H9 (cell line): ENCODE measurements at regions not wholly inside any gene's neighbourhood (a gene's known extent, or its start where the extent isn't known, plus 50 kb on each side); places are given as distances from the start of the nearest gene placed in this dataset.

Experiments
- DNase-seq: peaks from one replicate; pipeline ENCODE4 v3.0.0-alpha.2; 2017
- H2AFZ ChIP-seq: one replicate; pipeline ENCODE4 v1.6.1; 2013; ENCODE audit warnings: mild to moderate bottlenecking, low read length, control low read depth, moderate library complexity
- H2AK5ac ChIP-seq: 2 replicates; pipeline ENCODE4 v1.6.1; 2013; ENCODE audit warnings: low read length, control low read depth, mixed read lengths; ENCODE audit not compliant: insufficient read length
- H2BK120ac ChIP-seq: one replicate; pipeline ENCODE4 v1.6.1; 2013; ENCODE audit warnings: low read depth, mild to moderate bottlenecking, low read length, control low read depth, inconsistent platforms; ENCODE audit not compliant: poor library complexity, severe bottlenecking
- H2BK12ac ChIP-seq: 2 replicates; pipeline ENCODE4 v1.6.1; 2013; ENCODE audit warnings: low read length, control low read depth, mixed read lengths, low read depth; ENCODE audit not compliant: insufficient read length
- H2BK15ac ChIP-seq: 2 replicates; pipeline ENCODE4 v1.6.1; 2013; ENCODE audit warnings: low read depth, low read length, control low read depth
- H2BK20ac ChIP-seq: one replicate; pipeline ENCODE4 v1.6.1; 2013; ENCODE audit warnings: low read depth, mild to moderate bottlenecking, low read length, control low read depth, inconsistent platforms; ENCODE audit not compliant: poor library complexity, severe bottlenecking
- H2BK5ac ChIP-seq: 2 replicates; pipeline ENCODE4 v1.6.1; 2013; ENCODE audit warnings: low read length, control low read depth, mixed read lengths; ENCODE audit not compliant: insufficient read length
- H3K14ac ChIP-seq: 2 replicates; pipeline ENCODE4 v1.6.1; 2013; ENCODE audit warnings: low read length, control low read depth; ENCODE audit not compliant: insufficient read depth
- H3K18ac ChIP-seq: 2 replicates; pipeline ENCODE4 v1.6.1; 2013; ENCODE audit warnings: low read depth, mild to moderate bottlenecking, mixed read lengths, low read length, control low read depth; ENCODE audit not compliant: insufficient read length
- H3K23ac ChIP-seq: 2 replicates; pipeline ENCODE4 v1.6.1; 2013; ENCODE audit warnings: low read length, control low read depth, mixed read lengths, low read depth; ENCODE audit not compliant: insufficient read length
- H3K23me2 ChIP-seq: 2 replicates; pipeline ENCODE4 v1.6.1; 2013; ENCODE audit warnings: low read depth, mild to moderate bottlenecking, mixed read lengths, low read length, control low read depth; ENCODE audit not compliant: insufficient read length, poor library complexity, severe bottlenecking
- H3K27ac ChIP-seq: 2 replicates; pipeline ENCODE4 v1.5.1; 2013; ENCODE audit warnings: low read length, control low read depth, mixed read lengths, low read depth; ENCODE audit not compliant: insufficient read length
- H3K27me3 ChIP-seq: 2 replicates; pipeline ENCODE4 v1.6.1; 2013; ENCODE audit warnings: low read length, control low read depth, inconsistent platforms; ENCODE audit not compliant: insufficient read depth
- H3K4ac ChIP-seq: 2 replicates; pipeline ENCODE4 v1.6.1; 2013; ENCODE audit warnings: low read depth, mild to moderate bottlenecking, control low read depth, inconsistent platforms, low read length, moderate library complexity
- H3K4me1 ChIP-seq: 2 replicates; pipeline ENCODE4 v1.6.1; 2013; ENCODE audit warnings: low read length, control low read depth, inconsistent platforms; ENCODE audit not compliant: insufficient read depth
- H3K4me2 ChIP-seq: 2 replicates; pipeline ENCODE4 v1.6.1; 2013; ENCODE audit warnings: low read length, control low read depth, mixed read lengths; ENCODE audit not compliant: insufficient read length, insufficient read depth
- H3K56ac ChIP-seq: 2 replicates; pipeline ENCODE4 v1.6.1; 2013; ENCODE audit warnings: low read depth, mild to moderate bottlenecking, mixed read lengths, low read length, control low read depth; ENCODE audit not compliant: insufficient read length
- H3K79me1 ChIP-seq: 2 replicates; pipeline ENCODE4 v1.6.1; 2013; ENCODE audit warnings: low read depth, mild to moderate bottlenecking, moderate library complexity, low read length, control low read depth, inconsistent platforms; ENCODE audit not compliant: insufficient read depth, poor library complexity, severe bottlenecking
- H3K79me2 ChIP-seq: 2 replicates; pipeline ENCODE4 v1.6.1; 2013; ENCODE audit warnings: low read length, control low read depth, inconsistent platforms; ENCODE audit not compliant: insufficient read depth
- H3K9ac ChIP-seq: 2 replicates; pipeline ENCODE4 v1.6.1; 2013; ENCODE audit warnings: low read length, control low read depth, mixed read lengths; ENCODE audit not compliant: insufficient read length; ENCODE audit errors: extremely low read depth
- H3K9me3 ChIP-seq: one replicate; pipeline ENCODE4 v1.6.1; 2013; ENCODE audit warnings: low read depth, low read length, inconsistent platforms; ENCODE audit not compliant: control insufficient read depth
- H3T11ph ChIP-seq: one replicate; pipeline ENCODE4 v1.6.1; 2013; ENCODE audit warnings: mild to moderate bottlenecking, low read length, control low read depth, inconsistent platforms
- H4K20me1 ChIP-seq: one replicate; pipeline ENCODE4 v1.6.1; 2013; ENCODE audit not compliant: control insufficient read depth, insufficient read length, insufficient read depth
- H4K5ac ChIP-seq: 2 replicates; pipeline ENCODE4 v1.6.1; 2013; ENCODE audit warnings: low read depth, mild to moderate bottlenecking, mixed read lengths, low read length, control low read depth; ENCODE audit not compliant: insufficient read length
- H4K8ac ChIP-seq: replicated peaks from 2 replicates; pipeline ENCODE4 v1.6.1; 2013; ENCODE audit warnings: low read length, control low read depth, mixed read lengths, low read depth; ENCODE audit not compliant: insufficient read length
- H4K91ac ChIP-seq: 2 replicates; pipeline ENCODE4 v1.6.1; 2013; ENCODE audit warnings: low read depth, mild to moderate bottlenecking, moderate library complexity, mixed read lengths, low read length, control low read depth; ENCODE audit not compliant: insufficient read length
- H3K27ac Mint-ChIP-seq, 3 experiments: 2 replicates in 2 of 3; 3 replicates in 1 of 3; pipeline ENCODE4 v1.8.0; 2020 to 2021; ENCODE audit warnings: mixed read lengths in 3 of 3, mild to moderate bottlenecking in 1 of 3, moderate library complexity in 1 of 3
- H3K27me3 Mint-ChIP-seq: 2 replicates; pipeline ENCODE4 v1.8.0; 2021; ENCODE audit warnings: low read depth, mild to moderate bottlenecking, moderate library complexity, mixed read lengths
- H3K36me3 Mint-ChIP-seq, 3 experiments: 2 replicates in 2 of 3; 3 replicates in 1 of 3; pipeline ENCODE4 v1.8.0; 2020 to 2021; ENCODE audit warnings: low read depth in 3 of 3, mixed read lengths in 3 of 3; ENCODE audit not compliant: insufficient read depth in 1 of 3
- H3K4me1 Mint-ChIP-seq, 2 experiments: 2 replicates each; pipeline ENCODE4 v1.8.0; 2020; ENCODE audit warnings: mixed read lengths in 2 of 2
- H3K4me3 Mint-ChIP-seq, 2 experiments: 2 replicates in 1 of 2; 3 replicates in 1 of 2; pipeline ENCODE4 v1.8.0; 2020 to 2021; ENCODE audit warnings: mild to moderate bottlenecking in 2 of 2, mixed read lengths in 2 of 2, moderate library complexity in 1 of 2
- H3K9me3 Mint-ChIP-seq, 2 experiments: 2 replicates in 1 of 2; 3 replicates in 1 of 2; pipeline ENCODE4 v1.8.0; 2020; ENCODE audit warnings: mild to moderate bottlenecking in 2 of 2, mixed read lengths in 2 of 2, moderate library complexity in 1 of 2
- WGBS: extraction: QIAGEN DNeasy Blood & Tissue Kit; methylation state at CpG from one replicate; pipeline ENCODE4 v1.1.7; 2013; ENCODE audit warnings: missing lambda C conversion rate, low lambda C conversion rate, mixed read lengths; ENCODE audit not compliant: insufficient read length; ENCODE audit errors: extremely low coverage; 5-methylcytosine and 5-hydroxymethylcytosine counted together
- TF ChIP-seq, protein P1 (sequence below): fragments of 200-600 bp; sonication (generic); conservative IDR thresholded peaks from 3 replicates; pipeline ENCODE4 v1.8.0; 2021; ENCODE audit warnings: antibody characterized with exemption, mild to moderate bottlenecking

DNA sequence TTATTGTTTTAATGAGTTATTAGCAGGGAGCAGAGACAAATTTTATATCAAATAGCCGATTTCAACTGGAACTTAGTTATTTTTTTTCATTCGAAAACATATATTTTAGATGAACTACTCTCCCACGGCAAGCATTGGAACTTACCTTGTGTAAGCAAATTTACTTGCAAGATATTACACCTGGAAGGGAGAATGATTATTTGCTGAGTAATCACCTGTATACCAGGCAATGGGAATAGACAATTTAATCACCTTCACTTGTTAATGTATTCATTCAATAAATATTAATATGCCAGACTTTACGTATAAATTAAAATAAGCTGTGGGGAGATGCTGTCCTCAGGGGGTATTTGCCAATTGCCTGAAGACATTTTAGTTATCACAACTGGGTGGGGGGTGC, 1069.9 kb upstream of the CHAC2 start:
- Mint-ChIP-seq H3K4me3 (no peak overlapping the region), H3K4me1 (peaks cover 4 to 12% of the 10 kb centered on the region in 2 experiments), H3K9me3 (no peaks in the 10 kb centered on the region), H3K27ac (no peak overlapping the region), H3K36me3 (no peaks in the 10 kb centered on the region; a peak in 1 of 7 replicates), H3K27me3 (no peaks in the 10 kb centered on the region)
- H3K56ac ChIP-seq, result no peak overlapping the region
- no peak overlapping the region for H2AFZ ChIP-seq
- no peaks in the 10 kb centered on the region for H3K23me2 ChIP-seq
- DNase-seq, result no peak
- no peak overlapping the region for H3T11ph ChIP-seq
- H2BK20ac ChIP-seq, result no peak overlapping the region
- H3K79me2 ChIP-seq, result no peaks in the 10 kb centered on the region
- no peak overlapping the region for H4K5ac ChIP-seq
- no peak overlapping the region for H2BK12ac ChIP-seq
- no peak overlapping the region for H2BK120ac ChIP-seq
- H4K8ac ChIP-seq, result no peak overlapping the region
- H3K4ac ChIP-seq, result no peak overlapping the region
- no CpG with 5 or more reads among the region's 4 CpGs for WGBS
- H4K91ac ChIP-seq, result no peak overlapping the region
- no peak overlapping the region for H3K9ac ChIP-seq
- H3K18ac ChIP-seq, result no peak overlapping the region
- H3K27me3 ChIP-seq, result no peaks in the 10 kb centered on the region
- no peaks in the 10 kb centered on the region for H4K20me1 ChIP-seq
- no peak overlapping the region for H2BK5ac ChIP-seq
- no peak overlapping the region for H2BK15ac ChIP-seq
- H3K9me3 ChIP-seq, result no peaks in the 10 kb centered on the region
- no peak overlapping the region for H3K14ac ChIP-seq
- no peak overlapping the region for H2AK5ac ChIP-seq
- H3K23ac ChIP-seq, result no peak overlapping the region
- no peak overlapping the region for H3K27ac ChIP-seq
- H3K79me1 ChIP-seq, result no peaks in the 10 kb centered on the region
- no peak overlapping the region for H3K4me2 ChIP-seq
- H3K4me1 ChIP-seq, result no peaks in the 10 kb centered on the region; the same call in 1 of the 2 replicates
- TF ChIP-seq, protein P1, sequence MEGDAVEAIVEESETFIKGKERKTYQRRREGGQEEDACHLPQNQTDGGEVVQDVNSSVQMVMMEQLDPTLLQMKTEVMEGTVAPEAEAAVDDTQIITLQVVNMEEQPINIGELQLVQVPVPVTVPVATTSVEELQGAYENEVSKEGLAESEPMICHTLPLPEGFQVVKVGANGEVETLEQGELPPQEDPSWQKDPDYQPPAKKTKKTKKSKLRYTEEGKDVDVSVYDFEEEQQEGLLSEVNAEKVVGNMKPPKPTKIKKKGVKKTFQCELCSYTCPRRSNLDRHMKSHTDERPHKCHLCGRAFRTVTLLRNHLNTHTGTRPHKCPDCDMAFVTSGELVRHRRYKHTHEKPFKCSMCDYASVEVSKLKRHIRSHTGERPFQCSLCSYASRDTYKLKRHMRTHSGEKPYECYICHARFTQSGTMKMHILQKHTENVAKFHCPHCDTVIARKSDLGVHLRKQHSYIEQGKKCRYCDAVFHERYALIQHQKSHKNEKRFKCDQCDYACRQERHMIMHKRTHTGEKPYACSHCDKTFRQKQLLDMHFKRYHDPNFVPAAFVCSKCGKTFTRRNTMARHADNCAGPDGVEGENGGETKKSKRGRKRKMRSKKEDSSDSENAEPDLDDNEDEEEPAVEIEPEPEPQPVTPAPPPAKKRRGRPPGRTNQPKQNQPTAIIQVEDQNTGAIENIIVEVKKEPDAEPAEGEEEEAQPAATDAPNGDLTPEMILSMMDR, result no peak
